OCI-M1 (cell line): ENCODE measurements at regions not wholly inside any gene's neighbourhood (a gene's known extent, or its start where the extent isn't known, plus 50 kb on each side); places are given as distances from the start of the nearest gene placed in this dataset.
"Not testable (repeated sequence)": the region's sequence is repeated elsewhere in the genome, so short reads cannot be mapped to it uniquely, and the experiment has no call there.

Experiments used
- DNase-seq: peaks from one replicate; lab custom pipeline; 2025; lab: John Stamatoyannopoulos, UW

DNA sequence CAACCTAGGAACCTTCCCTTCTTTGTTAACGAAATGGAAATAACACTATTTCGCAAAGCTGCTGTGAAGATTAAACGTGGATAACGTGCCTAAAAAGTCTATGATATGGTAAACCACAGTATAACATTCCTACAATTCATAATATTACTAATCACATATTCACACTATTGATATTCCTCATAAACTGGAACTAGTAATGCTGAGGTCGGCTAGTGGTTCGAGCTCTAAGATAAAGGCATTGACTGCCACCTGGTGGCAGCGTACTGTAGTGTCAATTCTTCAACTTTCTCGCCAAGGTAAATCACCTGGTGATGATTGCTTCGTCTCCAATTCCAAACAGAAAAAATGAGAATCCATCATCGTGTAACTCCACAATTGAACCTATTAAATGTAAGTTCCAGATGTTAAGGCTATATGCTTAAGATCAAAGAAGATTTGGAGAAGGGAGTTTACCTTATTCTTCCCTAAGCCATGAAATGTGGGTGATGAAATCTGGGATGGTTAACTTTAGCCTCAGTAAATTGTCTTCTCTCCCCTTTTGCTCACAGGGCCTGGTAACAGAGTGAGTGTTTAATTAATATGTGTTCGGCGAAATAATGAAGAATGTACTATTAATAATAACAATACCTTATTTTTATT is 197.5 kb upstream of the TMEM132C start:
- DNase-seq: peak; percentile 80

DNA sequence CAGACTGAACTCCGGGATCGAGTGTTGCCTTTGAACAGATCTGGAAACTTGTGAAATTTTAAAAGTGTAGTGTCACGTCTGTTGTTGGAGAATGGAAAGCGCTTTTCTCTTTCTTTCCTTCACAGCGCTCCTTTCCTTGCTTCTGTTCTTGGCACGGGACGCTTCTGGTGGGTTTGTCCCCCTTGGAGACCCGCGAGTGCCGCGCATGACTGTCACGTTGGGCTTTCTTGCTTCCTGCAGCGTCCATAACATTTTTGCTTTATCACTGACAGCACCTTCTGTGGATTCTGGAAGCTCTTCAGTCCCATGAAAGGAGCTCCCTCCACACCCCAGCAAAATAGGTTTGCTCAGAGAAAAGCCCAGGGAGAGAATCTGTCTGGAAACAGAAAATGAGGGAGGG is 193.0 kb upstream of the TMEM132C start:
- no peak for DNase-seq

- DNase-seq: no peak
These were observed 191.6 kb upstream of the TMEM132C start for GRCh38 chr12:128075332-128075731.

DNA sequence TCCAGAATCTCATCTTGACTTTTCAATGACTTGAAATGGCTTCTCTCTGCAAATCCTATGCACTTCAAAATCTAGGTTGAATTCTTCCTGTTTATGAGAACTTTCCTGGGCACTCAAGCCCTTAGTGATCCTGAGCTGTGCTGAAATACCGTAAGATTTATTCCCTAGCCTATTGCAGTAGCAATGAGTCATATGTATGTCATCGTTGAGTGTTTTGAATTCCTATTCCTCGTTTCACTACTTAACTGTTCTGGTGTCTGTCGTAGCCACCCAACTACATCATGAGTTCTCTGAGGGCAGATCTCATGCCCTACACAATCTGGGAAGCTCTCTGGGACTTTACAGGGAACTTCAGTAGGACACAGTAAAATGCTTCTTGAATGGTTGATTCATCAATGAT is 190.8 kb upstream of the TMEM132C start:
- DNase-seq: no peak

- DNase-seq: no peak
These were observed 189.6 kb upstream of the TMEM132C start for GRCh38 chr12:128077211-128077916.

- no peak for DNase-seq
These were observed 189.1 kb upstream of the TMEM132C start for GRCh38 chr12:128077917-128078298.

DNA sequence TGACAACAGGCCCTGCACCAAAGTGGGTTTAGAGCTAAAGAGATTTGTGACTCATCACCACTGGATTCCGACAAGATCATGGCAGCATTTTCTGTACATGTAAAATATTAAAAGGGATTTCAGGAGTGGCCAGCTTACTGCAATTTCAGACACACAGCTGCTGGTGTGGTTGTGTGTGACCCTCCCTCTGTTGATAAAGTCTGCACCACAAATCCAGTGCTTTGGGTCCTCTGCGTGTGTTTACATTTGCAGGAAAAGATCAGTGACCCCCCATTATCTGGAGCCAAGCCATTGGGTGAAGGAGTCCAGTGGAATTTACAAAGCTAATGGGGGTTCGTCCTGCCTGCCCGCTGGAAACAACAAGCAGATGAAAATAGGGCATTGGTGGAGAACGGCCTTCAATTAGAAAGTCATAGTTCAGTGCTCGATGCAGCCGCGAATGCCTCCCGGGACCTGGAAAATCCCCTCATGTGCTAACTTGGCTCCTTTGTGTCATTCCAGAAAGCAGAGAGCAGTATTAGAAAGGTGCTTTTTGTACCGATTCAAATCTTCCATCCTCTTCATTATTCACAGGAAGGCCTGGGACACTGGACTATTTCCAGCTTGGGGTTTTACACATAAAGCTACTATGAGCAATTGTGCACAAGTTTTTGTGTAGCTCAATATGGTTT is 188.5 kb upstream of the TMEM132C start:
- no peak for DNase-seq

DNA sequence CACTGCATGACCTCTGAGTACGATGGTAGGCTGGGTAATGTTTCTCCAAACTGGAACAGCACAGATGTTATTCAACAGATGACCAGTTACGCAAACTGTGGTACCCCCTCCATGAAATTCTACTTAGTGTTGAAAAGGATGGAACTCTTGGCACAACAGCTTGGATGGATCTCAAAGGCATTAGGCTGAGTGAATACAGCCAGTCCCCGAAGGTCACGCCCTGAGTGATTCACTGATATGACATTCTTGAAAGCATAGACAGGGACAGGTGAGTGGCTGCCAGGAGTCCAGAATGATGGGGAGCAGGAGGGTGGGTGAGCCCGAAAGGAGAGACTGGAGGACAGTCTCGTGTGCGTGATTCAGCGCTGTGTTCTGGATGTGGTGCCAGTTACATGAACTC is 187.5 kb upstream of the TMEM132C start:
- DNase-seq: no peak

DNA sequence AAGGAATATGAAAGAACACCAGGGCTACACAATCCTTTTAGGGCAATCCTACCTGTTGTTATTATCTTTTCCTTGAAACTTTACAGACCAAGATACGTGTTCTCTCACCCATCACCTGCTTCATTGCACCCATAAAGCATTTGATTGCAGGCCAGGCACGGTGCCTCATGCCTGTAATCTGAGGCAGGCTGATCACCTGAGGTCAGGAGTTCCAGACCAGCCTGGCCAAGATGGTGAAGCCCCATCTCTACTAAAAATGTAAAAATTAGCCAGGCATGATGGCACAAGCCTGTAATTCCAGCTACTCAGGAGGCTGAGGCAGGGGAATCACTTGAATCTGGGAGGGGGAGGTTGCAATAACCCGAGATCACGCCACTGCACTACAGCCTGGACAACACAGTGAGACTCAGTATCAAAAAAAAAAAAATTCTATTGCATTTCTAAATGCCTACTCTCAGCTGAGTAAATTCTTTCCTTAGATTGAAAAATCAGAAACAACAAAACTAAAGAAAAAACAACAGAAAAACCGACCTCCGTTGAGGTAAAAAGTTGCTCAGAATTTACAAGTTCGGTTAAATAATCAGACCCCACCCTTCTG is 183.7 kb upstream of the TMEM132C start:
- no peak for DNase-seq

DNA sequence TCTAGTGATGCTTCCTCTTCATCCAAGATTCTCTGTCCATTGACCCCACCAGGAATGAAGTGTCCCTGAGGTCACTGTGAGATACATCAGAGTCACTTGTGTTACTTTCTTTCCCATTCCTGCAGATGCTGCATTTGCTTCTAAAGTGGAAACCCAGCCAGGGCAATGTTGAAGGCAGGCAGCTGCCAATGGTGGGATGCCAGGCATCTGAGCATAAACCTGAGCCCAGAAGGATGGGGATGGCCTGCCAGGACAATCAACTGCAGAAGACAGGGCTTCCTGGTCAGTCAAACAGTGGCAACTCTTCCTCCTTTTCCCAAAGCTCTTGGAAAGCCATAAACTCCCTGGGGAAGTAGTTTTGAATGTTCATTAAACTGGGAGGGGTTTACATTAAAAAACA is 178.0 kb upstream of the TMEM132C start:
- no peak for DNase-seq

DNA sequence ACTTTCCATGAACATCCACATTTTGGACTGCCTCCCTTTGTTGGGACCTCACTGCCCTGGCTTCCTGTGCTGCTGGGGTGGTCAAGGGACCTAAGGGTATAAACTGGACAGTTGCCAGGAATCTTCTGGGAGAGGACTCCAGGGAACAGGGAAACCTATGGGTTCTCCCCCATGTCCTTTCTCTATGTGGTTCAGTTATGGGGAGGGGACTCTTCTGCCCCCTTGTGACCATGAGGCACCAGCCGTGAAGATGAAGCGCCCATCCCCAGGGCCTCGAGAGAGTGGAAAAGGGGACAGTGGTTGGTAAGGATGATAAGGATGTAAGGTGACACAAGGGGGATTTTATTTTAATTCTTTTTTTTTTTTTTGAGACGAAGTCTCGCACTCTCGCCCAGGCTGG is 177.0 kb upstream of the TMEM132C start:
- no peak for DNase-seq

DNA sequence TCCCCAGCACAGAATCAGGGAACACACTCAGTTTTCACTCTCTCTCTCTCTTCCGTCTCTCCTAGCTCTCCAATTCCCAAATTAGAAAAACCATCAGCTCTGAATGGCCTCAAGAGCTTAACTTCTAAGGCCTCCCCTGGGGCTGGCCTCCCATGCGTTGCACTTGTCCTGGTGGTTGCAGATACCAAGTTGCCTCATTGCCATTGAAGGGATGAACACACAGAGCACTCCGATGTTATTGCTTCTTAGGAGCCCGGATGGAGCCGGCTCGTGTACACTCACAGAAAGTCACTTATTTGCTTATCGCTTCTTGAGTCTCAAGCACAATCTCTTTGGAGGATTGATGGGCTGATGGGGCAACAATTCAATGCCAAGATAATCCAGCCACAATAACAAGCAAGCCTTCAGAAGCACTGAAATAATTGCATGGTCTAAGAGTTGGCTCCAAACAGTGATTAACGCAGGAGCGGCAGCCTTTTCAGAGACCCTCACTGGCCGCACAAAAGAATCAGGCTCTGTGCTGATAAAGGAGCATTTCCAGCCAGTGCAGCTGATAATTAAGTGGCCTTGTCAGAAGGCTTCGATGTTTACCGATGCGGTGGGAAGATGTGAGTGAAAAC is 175.8 kb upstream of the TMEM132C start:
- DNase-seq: no peak

- no peak for DNase-seq
These were observed 175.0 kb upstream of the TMEM132C start for GRCh38 chr12:128091951-128092382.

GRCh38 chr12:128098730-128099129 is 168.2 kb upstream of the TMEM132C start:
- DNase-seq: peak; percentile 46

DNA sequence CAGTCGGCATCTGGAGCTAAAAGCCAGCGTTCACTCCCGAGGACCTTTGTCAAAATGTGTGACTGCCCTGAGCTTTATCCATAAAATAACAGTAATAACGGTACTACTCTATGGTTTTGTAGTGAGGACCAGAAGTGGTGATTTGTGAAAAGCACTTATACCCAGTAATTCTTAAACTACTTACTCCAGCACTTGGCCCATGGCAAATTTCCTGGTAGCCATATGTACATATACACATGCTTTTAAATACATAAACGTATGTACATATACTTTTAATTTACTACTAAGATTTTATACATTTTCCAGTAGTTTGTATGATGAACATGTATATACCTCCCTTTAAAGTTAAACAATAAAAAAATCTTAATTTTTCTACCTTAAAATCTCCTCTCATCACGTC is 163.8 kb upstream of the TMEM132C start:
- DNase-seq: no peak

DNA sequence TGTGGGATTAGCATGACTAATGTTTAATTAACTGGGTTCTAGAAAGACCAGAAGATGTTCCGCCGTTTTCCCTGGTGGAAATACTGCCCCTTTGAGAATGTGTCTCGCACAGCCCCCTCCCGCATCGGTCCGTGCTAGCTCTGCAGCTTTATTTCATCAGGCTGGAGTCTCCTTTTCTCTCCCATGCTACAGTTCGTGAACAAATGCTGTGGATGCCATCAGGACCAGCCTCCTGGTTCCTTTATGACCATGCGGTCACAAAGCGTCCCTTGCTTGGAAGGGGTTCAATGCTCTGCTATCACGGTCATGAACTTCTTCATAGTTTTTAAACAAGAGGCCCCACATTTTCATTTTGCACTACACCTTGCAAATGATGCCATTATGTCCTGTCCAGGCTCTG is 157.7 kb upstream of the TMEM132C start:
- DNase-seq: no peak

DNA sequence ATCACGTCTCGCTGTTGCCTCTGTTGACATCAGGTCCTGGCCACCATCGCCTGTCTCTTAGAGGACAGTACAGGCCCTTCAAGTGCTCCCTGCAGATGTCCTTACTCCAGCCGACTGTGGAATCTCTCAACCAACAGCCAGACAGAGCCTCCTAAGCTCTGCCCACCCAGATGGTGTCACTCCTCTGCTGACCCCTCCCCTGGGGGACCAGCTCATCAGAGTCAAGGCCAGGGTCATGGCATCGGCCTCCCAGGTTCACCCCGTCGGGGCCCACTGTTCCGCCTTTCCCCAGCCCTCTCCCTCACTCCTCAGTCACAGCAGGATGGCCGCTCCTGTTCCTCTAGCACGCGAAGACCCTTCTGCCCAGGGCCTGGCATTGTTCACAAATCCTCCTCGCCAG is 157.3 kb upstream of the TMEM132C start:
- DNase-seq: no peak

DNA sequence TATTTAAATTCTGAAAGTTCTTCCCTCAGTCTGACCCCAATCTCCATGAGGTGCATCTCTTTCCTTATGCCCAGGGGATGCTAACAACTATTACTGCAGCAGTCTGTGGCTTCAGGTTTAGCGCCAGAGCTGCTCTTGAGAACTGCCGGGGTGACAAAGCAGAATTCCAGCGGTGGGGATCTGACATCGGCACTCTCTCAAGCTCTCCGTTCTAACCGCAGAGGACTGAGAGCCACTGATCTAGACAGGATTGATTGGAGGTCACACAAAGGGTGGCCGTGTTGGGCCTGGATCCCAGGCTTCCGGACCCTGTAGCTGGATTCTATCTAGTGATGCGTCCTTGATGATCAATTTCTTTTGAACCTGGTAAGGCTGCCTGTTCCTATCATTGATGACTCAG is 155.6 kb upstream of the TMEM132C start:
- no peak for DNase-seq

- DNase-seq: no peak
These were observed 155.0 kb upstream of the TMEM132C start for GRCh38 chr12:128111951-128112350.

DNA sequence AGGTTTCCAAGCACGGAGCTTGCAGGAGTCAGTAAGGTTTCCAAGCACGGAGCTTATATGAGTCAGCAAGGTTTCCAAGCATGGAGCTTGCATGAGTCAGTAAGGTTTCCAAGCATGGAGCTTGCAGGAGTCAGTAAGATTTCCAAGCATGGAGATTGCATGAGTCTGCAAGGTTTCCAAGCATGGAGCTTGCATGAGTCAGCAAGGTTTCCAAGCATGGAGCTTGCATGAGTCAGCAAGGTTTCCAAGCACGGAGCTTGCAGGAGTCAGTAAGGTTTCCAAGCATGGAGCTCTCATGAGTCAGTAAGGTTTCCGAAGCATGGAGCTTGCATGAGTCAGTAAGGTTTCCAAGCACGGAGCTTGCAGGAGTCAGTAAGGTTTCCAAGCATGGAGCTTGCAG is 153.7 kb upstream of the TMEM132C start:
- not testable (repeated sequence) for DNase-seq

DNA sequence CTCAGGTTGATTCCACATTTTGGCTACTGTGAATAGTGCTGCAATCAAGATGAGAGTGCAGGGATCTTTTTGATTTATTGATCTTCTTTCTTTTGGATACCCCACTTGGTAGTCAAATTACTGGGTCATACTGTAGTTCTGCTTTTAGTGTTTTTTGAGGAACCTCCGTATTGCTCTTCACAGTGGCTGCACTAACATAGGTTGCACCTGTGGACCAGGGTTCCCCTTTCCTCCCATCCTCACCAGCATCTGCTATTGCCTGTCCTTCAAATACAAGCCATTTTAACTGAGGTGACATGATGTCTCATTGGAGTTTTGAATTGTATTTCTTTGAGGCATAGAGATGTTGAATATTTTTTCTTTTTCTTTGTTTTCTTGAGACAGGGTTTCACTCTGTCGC is 152.5 kb upstream of the TMEM132C start:
- no peak for DNase-seq

GRCh38 chr12:128116537-128116936 is 150.4 kb upstream of the TMEM132C start:
- no peak for DNase-seq

DNA sequence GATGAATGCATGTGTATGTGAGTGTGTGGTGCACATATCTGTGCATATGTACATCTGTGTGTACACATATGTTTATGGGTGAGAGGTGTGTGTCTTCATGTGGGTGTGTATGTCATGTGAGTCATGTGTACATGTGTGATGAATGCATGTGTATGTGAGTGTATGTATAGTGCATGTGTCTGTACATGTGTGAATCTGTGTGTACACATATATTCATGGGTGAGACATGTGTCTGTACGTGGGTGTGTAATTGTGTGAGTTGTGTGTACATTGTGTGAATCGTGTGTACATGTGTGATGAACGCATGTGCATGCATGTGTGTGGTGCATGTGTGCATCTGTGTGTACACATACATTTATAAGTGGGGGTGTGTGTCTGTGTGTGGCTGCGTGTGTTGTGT is 146.9 kb upstream of the TMEM132C start:
- DNase-seq: no peak
